HEK293 (cell line): ENCODE measurements at regions not wholly inside any gene's neighbourhood (a gene's known extent, or its start where the extent isn't known, plus 50 kb on each side); places are given as distances from the start of the nearest gene placed in this dataset.
"Not testable (repeated sequence)": the region's sequence is repeated elsewhere in the genome, so short reads cannot be mapped to it uniquely, and the experiment has no call there.

Experiments
- KLF10 ChIP-seq: fragments of 450-650 bp; IDR thresholded peaks from 2 replicates; pipeline ENCODE4 v1.5.1; 2018; ENCODE audit warnings: missing biosample characterization, mild to moderate bottlenecking, missing genetic modification characterization
- TCF7L2 ChIP-seq: IDR thresholded peaks from 2 replicates; pipeline ENCODE4 v1.6.1; 2011; ENCODE audit warnings: low read depth, mild to moderate bottlenecking, inconsistent platforms, low read length, moderate library complexity, borderline replicate concordance
- YY2 ChIP-seq: fragments of 450-650 bp; formaldehyde crosslinking; IDR thresholded peaks from 2 replicates; pipeline ENCODE4 v1.5.1; 2016; ENCODE audit warnings: missing biosample characterization, missing genetic modification characterization
- ZFP3 ChIP-seq: fragments of 450-650 bp; formaldehyde crosslinking; IDR thresholded peaks from 2 replicates; pipeline ENCODE4 v1.5.1; 2016; ENCODE audit warnings: low read depth, missing biosample characterization, missing genetic modification characterization
- ZNF558 ChIP-seq: fragments of 450-650 bp; formaldehyde crosslinking; IDR thresholded peaks from 2 replicates; pipeline ENCODE4 v1.5.1; 2016; ENCODE audit warnings: missing biosample characterization, missing genetic modification characterization
- TF ChIP-seq, protein P1 (sequence below): fragments of 450-650 bp; formaldehyde crosslinking; IDR thresholded peaks from 2 replicates; pipeline ENCODE4 v1.5.1; 2016; ENCODE audit warnings: missing biosample characterization, missing genetic modification characterization
- TF ChIP-seq, protein P2 (sequence below): fragments of 450-650 bp; formaldehyde crosslinking; optimal IDR thresholded peaks from 2 replicates; pipeline ENCODE3; 2016; ENCODE audit warnings: missing biosample characterization, mild to moderate bottlenecking, missing genetic modification characterization

DNA sequence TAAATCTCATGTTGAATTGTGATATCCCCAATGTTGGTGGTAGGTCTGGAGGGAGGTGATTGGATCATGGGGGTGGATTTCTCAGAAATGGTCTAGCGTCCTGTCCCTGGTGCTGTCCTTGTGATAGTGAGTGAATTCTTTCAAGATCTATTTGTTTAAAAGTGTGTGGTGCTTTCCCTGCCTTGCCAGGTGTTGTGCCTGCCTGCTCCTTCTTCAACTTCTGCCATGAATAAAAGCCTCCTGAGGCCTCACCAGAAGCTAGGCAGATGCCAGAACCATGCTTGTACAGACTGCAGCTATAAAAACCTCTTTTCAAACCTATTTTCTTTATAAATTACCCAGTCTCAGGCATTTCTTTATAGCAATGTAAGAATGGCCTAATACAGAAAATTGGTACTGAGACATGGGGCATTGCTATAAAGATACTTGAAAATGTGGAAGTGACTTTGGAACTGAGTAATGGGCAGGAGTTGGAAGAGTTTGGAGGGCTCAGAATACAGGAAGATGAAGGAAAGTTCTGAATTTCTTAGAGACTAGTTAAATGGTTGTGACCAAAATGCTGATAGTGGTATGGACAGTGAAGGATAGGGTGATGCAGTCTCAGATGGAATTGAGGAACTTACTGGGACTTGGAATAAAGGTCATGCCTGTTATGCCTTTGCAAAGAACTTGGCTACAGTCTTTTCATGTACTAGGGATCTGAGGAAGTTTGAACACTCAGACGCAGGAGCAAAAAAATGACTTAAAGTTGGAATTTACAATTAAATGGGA, 1514.6 kb upstream of the TPTE start:
- not testable (repeated sequence) for TF ChIP-seq YY2 (tag by site-specific recombination); TCF7L2; ZFP3 (tag by site-specific recombination); KLF10 (tag by site-specific recombination); ZNF558 (tag by site-specific recombination)
- TF ChIP-seq, protein P1, sequence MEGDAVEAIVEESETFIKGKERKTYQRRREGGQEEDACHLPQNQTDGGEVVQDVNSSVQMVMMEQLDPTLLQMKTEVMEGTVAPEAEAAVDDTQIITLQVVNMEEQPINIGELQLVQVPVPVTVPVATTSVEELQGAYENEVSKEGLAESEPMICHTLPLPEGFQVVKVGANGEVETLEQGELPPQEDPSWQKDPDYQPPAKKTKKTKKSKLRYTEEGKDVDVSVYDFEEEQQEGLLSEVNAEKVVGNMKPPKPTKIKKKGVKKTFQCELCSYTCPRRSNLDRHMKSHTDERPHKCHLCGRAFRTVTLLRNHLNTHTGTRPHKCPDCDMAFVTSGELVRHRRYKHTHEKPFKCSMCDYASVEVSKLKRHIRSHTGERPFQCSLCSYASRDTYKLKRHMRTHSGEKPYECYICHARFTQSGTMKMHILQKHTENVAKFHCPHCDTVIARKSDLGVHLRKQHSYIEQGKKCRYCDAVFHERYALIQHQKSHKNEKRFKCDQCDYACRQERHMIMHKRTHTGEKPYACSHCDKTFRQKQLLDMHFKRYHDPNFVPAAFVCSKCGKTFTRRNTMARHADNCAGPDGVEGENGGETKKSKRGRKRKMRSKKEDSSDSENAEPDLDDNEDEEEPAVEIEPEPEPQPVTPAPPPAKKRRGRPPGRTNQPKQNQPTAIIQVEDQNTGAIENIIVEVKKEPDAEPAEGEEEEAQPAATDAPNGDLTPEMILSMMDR (tag by site-specific recombination), result not testable (repeated sequence)
- TF ChIP-seq, protein P2, sequence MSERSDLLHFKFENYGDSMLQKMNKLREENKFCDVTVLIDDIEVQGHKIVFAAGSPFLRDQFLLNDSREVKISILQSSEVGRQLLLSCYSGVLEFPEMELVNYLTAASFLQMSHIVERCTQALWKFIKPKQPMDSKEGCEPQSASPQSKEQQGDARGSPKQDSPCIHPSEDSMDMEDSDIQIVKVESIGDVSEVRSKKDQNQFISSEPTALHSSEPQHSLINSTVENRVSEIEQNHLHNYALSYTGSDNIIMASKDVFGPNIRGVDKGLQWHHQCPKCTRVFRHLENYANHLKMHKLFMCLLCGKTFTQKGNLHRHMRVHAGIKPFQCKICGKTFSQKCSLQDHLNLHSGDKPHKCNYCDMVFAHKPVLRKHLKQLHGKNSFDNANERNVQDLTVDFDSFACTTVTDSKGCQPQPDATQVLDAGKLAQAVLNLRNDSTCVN, result not testable (repeated sequence)
